NCI-H2196 treated with DMSO at 0.1 percent for 48 hours (cell line): ENCODE measurements at regions not wholly inside any gene's neighbourhood (a gene's known extent, or its start where the extent isn't known, plus 50 kb on each side); places are given as distances from the start of the nearest gene placed in this dataset.

Source experiments
- DNase-seq: peaks from one replicate; lab custom pipeline; 2025; ENCODE audit not compliant: unreplicated experiment; lab: John Stamatoyannopoulos, UW

DNA sequence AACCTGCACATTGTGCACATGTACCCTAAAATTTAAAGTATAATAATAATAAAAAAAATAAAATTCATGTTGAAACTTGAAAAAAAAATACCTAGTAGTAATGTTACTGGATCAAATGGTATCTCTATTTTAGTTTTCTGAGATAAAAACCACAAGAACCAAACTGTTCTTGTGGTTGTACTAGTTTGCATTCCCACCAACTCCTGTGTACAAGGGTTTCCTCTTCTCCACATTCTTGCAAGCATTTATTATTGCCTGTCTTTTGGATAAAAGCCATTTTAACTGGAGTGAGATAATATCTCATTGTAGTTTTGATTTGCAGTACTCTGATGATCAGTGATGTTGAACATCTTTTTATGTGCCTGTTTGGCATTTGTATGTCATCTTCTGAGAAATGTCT is 177.7 kb downstream of the KIF20B start:
- no peak for DNase-seq

GRCh38 chr10:89887406-89887805 is 186.0 kb downstream of the KIF20B start:
- DNase-seq, result no peak

DNA sequence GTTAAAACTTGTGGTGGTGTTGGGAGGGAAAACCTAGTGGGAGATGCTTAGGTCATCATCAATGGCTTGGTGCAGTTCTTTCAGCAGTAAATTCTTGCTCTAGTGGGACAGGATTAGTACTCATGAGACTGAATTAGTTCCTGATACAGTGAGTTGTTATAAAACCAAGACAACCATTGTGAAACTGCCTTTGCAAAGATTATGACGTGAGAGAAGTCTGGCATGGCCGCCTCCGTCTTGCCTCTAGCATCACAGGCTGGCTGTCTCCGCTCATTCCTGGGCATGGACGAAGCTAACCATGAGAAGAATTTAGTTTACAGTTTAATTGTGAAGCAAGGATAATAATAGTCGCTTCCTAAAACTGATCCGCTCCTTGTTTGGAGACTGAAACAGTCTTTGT is 186.4 kb downstream of the KIF20B start:
- no peak for DNase-seq

GRCh38 chr10:89888321-89889070 is 187.1 kb downstream of the KIF20B start:
- no peak for DNase-seq

GRCh38 chr10:89889606-89890005 is 188.2 kb downstream of the KIF20B start:
- no peak for DNase-seq

- no peak for DNase-seq
Observed at GRCh38 chr10:89891006-89891535, 189.7 kb downstream of the KIF20B start.

DNA sequence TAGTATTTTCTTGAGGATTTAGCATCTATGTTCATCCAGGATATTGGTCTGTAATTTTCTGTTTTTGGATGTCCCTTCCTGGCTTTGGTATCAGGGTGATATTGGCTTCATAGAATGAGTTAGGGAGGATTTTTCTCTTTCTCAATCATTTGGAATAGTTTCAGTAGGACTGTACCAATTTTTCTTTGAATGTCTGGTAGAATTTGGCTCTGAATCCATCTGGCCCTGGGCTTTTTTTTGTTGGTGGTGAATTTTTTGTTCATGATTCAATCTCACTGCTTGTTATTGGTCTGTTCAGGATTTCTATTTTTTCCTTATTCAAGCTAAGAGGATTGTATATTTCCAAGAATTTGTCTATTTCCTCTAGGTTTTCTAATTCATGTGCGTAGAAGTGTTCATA is 192.7 kb downstream of the KIF20B start:
- no peak for DNase-seq

GRCh38 chr10:89900554-89900953 is 199.2 kb downstream of the KIF20B start:
- no peak for DNase-seq

- no peak for DNase-seq
Observed at GRCh38 chr10:89901895-89902294, 200.5 kb downstream of the KIF20B start.

GRCh38 chr10:89904755-89905154 is 203.4 kb downstream of the KIF20B start:
- no peak for DNase-seq

GRCh38 chr10:89909752-89910151 is 208.4 kb downstream of the KIF20B start:
- DNase-seq, result no peak

- no peak for DNase-seq
Observed at GRCh38 chr10:89915021-89915420, 213.6 kb downstream of the KIF20B start.

DNA sequence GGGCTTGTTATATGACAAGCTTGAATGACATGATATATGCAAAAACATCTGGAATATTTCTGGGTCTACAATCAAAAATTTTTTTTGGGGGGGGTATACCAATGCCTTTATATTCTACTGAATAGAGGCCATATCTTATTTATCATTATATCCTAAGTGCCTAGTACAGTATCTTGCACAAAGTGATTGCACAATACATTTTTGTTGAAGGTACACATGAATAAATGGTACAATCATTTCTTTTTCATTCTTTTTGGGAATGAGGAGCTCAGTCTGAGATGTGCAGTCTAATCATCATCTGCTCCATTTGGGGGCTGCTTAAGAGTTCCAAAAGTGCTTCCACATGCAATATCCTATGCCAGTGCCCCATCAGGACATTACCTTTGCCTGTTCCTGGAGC is 214.6 kb downstream of the KIF20B start:
- DNase-seq, result no peak

DNA sequence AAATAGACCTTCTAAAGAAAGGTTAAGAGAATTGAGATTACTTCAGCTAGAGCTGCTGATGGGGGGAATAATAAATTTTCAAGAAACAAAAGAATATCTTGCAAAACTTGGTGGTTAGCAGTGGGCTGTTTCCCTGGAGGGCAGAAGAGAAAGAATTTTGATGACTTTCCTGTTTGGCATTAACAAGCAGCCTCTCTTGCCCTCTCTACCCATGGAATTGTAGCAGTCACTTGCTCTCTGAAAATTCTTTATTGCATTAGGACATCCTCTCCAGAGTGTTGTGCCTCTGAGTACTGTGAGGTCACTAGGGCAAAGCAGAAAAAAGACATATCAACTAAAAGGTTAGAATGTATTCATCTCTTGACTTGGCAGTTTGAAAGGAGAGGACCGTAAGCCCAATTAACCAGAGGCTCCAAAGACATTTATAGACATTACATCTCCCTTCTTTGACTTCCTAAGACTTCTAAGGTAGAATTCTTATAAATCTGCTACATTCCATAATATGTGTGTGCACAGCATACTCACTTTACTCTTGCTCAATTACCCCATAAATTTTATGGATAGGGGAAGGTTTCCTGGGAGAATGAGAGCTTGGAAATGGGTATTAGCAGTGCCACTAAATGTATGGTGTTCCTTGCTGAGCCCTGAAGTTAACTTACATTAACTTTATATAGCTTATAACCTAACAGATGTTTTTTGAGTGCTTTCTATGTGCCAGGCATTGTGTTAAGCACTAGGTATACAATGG is 215.3 kb downstream of the KIF20B start:
- DNase-seq, result no peak

- no peak for DNase-seq
Observed at GRCh38 chr10:89921403-89921802, 220.0 kb downstream of the KIF20B start.

DNA sequence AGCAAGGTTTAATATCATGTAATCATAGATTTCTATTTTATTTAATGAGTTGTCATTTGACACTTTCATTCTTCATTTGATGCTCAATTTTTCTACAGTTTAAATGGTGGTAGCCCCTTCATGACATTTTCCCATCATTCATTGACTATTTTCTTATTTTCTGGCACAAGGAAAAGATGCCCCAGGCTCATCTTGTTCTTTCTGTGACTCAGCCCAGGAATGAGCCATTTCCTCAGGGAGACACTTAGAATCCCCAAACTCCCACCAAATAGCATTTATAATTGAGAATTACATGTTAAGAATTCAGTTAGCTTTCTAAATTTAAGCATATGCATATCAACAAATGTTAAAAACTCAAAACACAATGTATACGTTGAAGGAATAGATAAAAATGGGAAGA is 222.3 kb downstream of the KIF20B start:
- no peak for DNase-seq

GRCh38 chr10:89924261-89924660 is 222.9 kb downstream of the KIF20B start:
- no peak for DNase-seq

DNA sequence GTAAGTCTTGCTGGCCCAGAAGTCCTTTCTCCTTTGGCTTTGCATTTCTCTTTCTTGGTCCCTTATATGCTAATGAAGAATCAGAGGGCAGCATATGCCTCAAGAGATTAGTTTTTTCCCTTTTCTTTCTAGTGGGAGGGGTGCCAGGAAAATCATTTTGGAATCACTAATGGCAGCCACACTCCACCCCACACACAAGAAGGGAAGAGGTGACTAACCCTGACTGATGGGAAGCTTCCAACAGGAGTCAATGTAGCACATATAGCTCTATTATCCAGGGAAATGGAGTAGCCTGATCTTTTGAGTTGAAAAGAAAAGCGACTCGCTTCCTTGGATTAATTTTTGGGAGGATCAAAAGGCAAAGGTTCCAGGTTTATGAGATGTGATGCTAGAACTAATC is 225.3 kb downstream of the KIF20B start:
- no peak for DNase-seq

DNA sequence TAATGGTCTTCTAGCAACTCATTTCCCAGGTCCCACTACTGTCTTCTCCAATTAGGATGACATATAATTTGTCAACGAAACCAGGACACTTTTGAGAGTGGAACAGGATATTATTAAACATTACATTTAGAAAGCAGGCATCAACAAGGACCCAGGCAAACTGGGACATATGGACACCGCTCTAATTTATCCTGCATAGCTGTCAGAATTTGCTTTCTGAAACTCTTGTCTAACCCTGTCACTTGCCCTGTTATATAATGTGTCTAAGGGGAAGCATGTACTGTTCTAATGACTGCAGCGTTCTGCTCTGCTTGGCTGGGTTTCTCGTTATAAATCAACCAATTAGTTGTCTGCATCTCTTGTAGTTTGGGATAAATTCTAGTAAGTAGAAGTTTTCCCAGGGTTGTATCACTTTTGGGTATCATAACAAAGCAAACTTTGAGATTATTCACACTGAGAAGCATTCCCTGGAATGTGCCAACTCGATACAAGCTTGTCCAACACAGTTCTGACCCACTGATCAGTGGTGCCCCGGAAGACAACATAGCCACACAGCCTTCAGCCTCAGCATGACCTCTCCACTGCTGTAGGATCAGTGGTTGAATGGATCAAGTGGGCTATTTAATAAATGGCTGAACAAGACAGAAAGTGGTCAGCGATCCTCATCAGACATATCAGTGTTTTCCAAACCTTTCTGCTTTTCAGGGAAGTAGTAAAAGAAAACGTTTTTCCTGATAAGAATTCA is 228.1 kb downstream of the KIF20B start:
- no peak for DNase-seq

GRCh38 chr10:89937494-89937893 is 236.1 kb downstream of the KIF20B start:
- no peak for DNase-seq

DNA sequence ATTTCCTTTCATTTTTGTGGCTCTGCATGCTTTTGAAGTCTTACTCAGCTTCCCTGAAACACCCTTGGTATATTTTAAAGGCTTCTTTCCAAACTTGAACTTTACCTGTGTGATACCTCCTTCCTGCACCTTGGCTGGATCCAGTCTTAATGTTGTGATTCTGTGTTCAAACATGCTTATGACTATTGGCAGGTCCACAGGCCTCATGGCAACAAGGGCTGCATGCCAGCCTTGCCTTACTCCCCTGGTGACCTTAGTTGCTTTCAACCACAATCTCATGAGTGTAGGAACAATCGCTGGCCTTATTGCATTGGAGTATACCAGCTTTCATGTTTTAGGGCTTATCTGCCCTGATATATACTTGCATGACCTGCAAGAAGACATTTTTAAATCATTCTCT is 238.7 kb downstream of the KIF20B start:
- DNase-seq, result no peak

DNA sequence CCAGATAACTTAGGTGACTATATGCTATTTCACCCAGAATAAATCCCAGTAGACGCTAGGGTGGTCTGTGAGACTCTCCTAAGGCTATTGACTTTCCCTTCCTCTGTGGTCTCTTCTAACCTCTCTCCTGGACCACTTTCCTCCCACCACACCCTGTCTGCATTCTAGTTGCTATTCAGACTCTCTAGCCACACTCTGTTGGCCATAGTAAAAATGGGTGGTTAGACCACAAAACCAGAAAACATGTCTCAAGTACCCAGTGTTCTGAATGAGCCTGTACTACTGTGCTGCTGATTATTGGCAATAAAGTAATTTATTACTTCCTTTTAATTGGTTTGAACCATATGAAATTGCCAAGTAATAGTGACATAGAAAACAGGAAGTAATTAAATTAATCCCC is 240.8 kb downstream of the KIF20B start:
- DNase-seq, result no peak
